Heart left ventricle (tissue), 13 donors: ENCODE measurements at regions not wholly inside any gene's neighbourhood (a gene's known extent, or its start where the extent isn't known, plus 50 kb on each side); places are given as distances from the start of the nearest gene placed in this dataset.

ENCODE experiments used
- CTCF ChIP-seq, 12 donors: fragments of 200-600 bp; sonication (generic) in 4 of 12; IDR thresholded peaks; one replicate each; pipeline versions ENCODE4 v1.5.0 to v1.8.0; 2018 to 2022; ENCODE audit warnings: antibody characterized with exemption in 12 of 12, mild to moderate bottlenecking in 5 of 12
- POLR2A ChIP-seq, 2 donors: fragments of 450-650 bp; IDR thresholded peaks; one replicate each; pipeline ENCODE4 v1.6.1; 2017; ENCODE audit warnings: antibody characterized with exemption in 2 of 2, mild to moderate bottlenecking in 2 of 2, moderate library complexity in 2 of 2
- donor health status: ischemic (EF 13 %, LVEDD 7.1; RV severe dilation, severe dysfunction).
- donor health status: DM: no; HTN: yes; CAD: no.
- donor health status: DM: no; HTN: no; CAD: no.
- donor health status: ischemic (EF 25% LVEDD 6.9; RV normal size, moderate dysfunction).
- donor health status: ischemic (EF 25% LVEDD 5.7; RV mildly dilated, moderate dysfunction).
- donor health status: ischemic (EF 35%, LVEDD 5.7; RV mildly dilated, moderate dysfunction).
- donor health status: nonischemic (EF 11% LVEDD 7.7; RV severe dilation, severe dysfunction).
- donor health status: DM: yes; HTN: yes; CAD: no.
- donor health status: PGD.
- donor health status: ischemic (EF 29% LVEDD 5.4; RV normal size, mild dysfunction).
- donor health status: nonischemic (EF 23%, LVEDD 6.1; RV moderate dilation, normal function).

GRCh38 chr4:65126200-65126599, 544.1 kb downstream of the EPHA5 start:
- TF ChIP-seq CTCF (IDR thresholded peaks at IDR 0.05): no peak
- no peak for TF ChIP-seq POLR2A (IDR thresholded peaks at IDR 0.05)
